Fibroblast of skin of right quadriceps (primary cell): ENCODE measurements at regions not wholly inside any gene's neighbourhood (a gene's known extent, or its start where the extent isn't known, plus 50 kb on each side); places are given as distances from the start of the nearest gene placed in this dataset.
"Not testable (repeated sequence)": the region's sequence is repeated elsewhere in the genome, so short reads cannot be mapped to it uniquely, and the experiment has no call there.

Source experiments
- DNase-seq: peaks from one replicate; pipeline ENCODE4 v3.0.0-alpha.2; 2013

DNA sequence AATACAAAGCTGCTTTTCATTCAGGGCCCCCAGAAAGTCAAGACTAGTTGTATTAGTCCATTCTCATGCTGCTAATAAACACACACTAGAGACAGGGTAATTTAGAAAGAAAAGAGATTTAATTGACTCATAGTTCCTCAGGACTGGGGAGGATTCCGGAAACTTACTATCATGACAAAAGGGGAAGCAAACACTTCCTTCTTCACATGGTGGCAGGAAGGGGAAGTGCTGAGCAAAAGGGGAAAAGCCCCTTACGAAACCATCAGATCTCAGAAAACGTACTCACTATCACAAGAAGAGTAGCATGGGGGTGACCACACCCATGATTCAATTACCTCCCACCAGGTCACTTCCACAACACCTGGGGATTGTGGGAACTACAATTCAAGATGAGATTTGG is 373.8 kb upstream of the FRG1 start:
- DNase-seq, result not testable (repeated sequence)

DNA sequence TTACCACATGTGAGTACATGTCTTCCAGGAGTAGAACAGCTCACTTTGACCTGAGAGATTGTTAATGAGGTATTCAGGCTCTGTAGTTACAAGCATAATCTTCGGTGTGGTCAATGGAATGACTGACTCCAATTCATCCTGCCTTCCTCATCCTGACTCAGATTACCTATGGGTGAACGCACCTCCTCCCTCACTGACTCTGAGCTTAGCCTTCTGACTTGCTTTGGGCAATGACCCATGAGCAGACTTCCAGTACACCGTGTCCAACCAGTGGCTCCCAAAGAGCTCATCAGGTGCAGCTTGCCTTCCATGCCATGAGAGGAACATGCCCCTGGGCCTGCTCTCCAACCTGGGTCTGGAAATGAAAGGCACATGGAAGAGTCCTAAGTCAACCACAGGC is 361.0 kb upstream of the FRG1 start:
- not testable (repeated sequence) for DNase-seq

DNA sequence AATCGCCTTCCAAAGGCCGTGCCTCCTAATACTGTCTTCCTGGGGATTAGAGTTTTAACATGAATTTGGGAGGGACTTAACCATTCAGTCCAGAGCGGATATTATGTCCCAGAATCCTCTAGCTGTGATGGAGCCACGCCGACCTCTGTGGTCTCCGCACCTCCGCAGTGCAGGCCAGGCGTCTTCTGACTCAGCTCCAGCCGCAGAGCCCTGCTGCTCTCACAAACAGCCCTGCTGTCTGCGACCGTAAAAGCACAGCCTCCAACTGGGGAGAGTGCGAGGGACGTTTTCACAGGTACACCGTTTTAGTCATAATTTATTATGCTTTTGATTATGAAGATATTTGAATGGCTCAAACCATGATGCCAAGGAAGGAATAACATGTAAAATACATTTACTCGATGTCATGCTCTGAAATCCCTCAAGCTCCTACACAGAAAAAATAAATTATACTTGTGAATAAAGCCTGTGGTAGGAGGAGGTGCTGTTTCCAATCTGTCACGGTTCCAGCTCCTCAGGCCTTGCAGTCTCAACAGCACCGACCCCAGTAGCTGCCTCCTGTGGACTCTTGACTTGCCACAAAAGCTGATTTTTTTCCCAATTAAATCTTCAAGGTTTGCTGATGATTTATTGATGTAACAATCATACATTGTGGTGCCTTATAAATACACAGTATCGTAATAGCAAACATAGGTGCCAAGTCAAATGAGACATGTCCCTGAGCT is 353.6 kb upstream of the FRG1 start:
- DNase-seq, result not testable (repeated sequence)

DNA sequence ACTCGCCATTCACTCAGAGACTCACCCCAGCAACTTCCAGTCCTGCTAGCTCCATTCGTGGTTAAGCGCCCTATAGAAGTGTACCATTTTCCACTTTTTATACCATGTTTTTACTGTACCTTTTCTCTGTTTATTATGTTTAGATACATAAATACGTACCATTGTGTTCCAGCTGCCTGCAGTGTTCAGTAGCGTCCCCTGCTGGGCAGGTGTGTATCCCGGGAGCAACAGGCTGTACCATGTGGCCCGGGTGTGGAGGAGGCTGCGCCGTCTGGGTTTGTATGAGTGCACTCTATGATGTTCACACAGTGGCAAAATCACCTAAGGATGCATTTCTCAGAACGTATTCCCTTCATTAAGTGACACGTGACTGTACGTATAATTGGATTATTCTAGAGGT is 351.5 kb upstream of the FRG1 start:
- DNase-seq, result not testable (repeated sequence)

DNA sequence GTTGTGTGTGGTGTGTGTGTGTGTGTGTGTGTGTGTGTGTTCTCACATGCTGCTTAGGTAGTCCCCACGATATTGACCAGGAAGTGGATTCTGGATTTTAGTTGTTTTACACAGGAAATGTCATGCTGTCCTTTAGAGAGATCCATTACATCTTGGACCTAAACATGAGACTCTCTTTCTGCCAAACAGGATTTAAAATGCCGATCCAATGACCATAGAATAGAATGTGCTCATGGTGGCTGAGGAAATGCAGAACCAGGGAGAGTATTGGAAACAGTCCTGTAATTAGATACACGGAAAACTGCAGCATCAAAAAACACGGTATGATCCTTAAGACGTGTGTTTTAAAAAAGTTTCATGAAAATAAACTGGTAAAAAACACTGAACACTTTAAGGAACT is 347.8 kb upstream of the FRG1 start:
- DNase-seq, result no peak

DNA sequence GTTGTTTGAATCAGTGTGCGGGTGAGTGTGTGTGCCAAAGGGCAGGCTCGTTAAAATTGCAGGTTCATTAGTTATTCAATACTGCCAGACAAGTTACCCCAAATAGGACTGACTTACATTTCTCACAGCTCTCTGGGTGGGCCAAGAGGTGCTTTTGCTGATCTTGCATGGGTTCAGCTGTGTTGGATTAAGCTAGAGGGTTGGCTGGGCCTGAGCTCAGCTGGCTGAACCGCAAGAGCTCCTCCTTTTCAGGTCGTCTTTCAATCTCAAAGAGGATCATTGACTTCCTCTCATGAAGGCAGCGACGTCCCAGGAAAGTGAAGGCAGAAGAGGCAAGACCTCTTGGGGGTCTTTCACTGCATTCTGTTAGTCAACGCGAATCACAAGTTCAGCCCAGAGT is 343.3 kb upstream of the FRG1 start:
- DNase-seq, result no peak

DNA sequence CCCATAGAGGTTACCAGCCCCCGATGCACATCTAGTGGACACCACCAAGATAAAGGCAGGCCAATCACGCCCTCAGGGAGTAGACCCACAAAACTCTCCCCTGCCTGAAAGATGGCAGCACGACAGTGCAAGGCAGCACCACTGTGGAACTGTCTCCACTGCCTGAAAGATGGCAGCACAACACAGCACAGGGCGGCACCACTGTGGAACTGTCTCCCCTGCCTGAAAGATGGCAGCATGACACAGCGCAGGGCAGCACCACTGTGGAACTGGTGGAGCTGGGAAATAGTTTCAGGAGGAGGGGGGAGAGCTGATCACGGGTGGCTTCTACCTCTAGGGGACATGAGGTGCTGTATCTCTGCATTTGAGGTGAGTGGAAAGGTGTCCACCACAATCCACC is 340.4 kb upstream of the FRG1 start:
- DNase-seq, result no peak

DNA sequence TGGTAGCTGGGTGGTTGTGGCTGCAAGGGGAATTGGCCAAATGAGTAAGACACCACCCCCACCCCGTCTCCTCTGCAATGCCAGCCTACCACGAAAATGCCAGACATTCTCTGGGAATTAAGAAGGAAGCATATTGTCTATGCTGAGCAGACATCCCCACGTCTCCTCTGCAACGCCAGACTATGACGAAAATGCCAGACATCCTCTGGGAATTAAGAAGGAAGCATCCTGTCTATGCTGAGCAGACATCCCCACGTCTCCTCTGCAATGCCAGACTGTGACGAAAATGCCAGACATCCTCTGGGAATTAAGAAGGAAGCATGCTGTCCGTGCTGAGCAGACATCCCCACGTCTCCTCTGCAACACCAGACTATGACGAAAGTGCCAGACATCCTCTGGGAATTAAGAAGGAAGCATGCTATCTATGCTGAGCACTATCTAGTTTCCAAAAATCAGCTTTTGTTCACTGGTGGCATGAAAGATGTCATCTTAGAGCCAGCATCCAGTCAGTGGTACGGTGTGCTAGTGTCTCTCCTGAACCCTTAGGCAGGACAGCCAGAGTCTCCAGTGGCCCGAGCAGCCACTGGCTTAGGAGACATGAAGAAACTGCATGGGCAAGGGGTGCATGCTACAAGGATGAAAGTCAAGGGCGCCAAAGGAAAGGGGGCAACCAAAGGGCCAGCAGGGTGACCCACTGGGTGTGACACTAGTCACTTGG is 339.8 kb upstream of the FRG1 start:
- peak; percentile 79 for DNase-seq

DNA sequence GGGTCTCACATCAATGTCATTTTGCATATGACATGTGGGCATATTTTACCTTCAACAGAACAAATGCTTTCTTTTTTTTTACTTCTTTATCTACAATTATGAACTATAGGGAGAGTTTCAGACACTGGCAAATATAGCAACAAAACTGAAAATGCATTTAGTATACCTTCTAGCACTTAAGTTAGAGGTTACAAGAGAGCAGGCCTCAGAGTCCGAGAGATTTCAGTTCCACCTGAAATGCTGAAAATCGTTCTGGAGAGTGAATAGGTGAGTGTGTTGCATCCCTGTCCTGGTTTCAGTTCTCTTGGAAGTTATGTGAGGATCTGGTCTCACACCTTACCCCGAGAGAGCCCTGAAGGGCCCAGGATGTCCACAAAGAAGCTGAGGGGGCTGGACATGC is 337.8 kb upstream of the FRG1 start:
- DNase-seq, result not testable (repeated sequence)

DNA sequence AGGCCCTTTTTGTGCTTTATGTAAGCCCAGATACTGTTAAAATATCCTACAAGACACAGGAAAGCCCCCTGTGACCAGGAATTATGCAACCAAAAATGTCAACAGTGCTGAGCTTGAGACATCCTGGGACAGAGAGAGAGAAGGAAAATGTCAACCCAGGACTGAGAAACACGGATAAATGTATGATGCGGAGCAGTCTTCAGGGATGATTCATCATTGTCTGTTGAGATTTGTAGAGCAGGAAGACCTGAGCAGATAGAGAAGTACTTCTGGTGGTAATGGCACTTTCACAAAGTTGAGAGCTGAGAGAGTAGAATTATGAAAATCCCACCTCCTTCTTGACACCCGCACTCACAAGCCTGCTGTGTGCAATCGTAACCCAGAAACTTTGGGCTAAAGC is 330.1 kb upstream of the FRG1 start:
- not testable (repeated sequence) for DNase-seq

DNA sequence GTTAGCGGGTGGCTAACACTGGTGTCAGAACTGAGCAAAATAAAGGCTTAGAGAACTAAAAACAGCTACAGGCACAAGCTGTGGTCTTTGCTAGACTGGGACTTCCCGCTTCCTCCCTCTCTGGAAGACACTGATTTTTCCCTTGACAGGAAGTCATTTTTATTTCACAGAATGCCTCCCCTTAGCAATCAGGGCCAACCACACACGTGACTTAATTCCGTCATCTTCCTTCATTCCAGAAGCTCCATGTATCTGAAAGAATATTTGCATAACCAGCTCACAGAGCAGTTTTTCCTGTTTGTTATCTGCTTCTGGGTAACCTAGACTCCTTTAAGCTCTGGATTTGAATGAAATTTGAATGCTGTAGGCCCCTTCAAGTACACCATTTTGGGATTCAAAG is 327.5 kb upstream of the FRG1 start:
- peak; percentile 23 for DNase-seq

DNA sequence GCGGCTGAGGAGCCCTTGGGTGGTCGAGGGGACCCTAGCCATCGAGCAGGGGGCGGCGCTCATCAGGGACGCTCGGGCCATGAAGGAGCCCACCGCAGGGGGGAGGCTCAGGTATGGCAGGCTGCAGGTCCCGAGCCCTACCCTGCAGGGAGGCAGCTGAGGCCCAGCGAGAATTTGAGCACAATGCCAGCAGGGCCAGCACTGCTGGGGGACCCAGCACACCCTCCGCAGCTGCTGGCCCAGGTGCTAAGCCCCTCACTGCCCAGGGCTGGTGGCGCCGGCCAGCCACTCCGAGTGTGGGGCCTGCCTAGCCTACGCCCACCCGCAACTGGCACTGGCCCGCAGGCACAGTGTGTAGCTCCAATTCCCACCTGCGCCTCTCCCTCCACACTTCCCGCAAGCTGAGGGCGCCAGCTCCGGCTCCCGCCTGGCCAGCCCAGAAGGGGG is 325.4 kb upstream of the FRG1 start:
- no peak for DNase-seq

DNA sequence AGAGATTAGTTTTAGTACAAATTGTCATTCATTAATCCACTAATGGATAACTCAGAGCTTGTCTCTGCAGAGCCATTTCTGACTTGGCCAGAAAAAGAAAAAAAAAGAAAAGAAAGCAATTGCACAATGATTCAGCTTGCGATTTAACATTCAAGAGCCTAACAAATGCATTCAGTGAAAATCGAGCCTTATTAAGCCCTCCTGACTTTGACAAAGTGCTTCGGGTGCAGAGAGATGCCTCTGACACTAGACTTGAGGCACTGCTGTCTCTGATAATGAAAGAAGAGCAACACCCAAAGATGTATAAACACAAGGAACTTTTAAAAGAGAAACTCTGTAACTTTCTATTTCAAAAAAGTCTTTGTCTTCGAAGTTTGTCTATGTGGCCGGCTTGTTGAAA is 322.9 kb upstream of the FRG1 start:
- not testable (repeated sequence) for DNase-seq

DNA sequence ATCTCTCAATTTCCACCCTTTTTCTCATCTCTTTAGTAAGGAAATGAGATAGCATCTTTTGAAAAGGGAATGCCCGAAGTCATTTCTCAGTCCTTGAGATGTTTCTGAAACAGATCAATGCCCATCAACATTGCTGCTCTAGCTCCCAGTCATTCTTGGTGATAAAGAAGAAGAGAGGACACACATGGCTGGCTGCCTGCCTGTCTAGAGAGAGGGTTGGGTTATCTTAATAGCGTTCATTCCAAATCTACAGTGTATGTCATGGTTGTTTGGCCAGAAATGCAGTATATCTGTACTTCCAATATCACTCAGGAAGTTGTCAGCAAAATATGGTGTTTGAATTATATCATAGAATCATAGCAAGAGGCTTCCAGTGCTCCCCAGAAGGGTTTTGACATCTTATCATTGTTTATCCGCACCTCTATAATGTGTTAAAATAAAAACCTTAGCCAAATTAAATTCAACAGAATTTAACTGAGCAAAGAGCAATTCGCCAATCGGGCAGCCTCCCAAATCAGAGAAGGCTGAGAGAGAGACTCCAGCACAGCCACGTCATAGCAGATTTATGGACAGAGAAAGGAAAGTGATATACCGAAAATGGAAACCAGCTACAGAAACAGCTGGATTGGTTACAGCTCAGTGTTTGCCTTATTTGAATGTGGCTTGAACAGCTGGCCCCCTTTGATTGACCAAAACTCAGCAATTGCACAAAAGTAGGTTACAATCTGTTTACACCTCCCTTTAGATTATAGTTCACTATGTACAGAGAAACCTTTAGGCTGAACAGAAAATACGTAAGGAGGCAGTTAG is 321.0 kb upstream of the FRG1 start:
- not testable (repeated sequence) for DNase-seq

DNA sequence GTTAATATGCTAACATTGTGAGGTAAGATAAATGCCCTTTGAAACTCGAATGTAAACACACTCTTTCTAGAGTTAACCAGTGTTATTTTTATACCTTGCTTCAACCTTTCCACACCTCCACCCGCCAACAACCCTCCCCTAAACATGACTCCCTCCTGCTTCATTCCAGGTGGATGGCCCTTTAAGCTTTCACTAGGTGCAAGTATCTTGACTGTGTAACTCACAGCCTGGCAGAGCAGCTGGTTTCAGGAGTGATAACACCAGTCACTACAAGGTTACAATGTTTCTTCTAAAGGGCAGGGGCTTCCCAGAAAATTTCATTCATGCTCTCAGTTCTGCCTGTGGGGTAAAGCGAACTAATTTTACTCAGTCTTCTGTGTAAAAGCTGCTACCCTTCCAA is 318.1 kb upstream of the FRG1 start:
- not testable (repeated sequence) for DNase-seq

DNA sequence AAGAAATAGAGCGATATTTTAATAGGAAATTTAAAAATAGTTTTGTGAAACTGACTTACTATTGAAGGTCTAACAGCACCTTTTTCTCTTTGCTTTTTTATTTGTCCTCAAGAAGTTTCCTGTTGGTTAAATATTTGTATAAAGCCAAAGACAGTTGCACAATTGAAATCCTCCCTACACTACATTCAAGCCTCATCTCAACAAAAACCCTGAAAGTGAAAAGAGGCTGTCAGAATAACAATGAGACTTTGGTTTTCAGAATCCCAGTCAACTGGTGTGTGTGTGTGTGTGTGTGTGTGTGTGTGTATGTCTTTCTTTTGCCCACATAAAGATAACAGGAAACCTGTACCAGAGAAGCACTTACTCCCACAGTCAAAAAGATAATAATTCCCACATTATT is 313.6 kb upstream of the FRG1 start:
- DNase-seq, result not testable (repeated sequence)

DNA sequence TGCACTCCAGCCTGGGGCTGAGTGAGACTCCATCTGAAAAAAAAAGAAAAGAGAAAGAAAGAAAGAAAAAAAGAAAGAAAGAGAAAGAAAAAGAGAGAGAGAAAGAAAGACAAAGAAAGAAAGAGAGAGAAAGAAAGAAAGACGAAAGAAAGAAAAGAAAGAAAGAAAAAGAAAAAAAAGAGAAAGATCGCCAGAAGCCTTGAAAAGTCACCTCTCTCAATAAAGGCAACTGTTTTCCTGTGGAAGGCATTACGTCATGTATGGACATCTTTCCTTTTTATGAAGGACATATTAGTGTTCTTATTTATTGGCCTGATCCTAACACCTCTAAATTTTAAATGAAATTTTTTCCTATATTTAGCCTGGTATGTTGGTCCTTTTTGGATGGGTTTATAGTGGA is 310.9 kb upstream of the FRG1 start:
- DNase-seq, result not testable (repeated sequence)

DNA sequence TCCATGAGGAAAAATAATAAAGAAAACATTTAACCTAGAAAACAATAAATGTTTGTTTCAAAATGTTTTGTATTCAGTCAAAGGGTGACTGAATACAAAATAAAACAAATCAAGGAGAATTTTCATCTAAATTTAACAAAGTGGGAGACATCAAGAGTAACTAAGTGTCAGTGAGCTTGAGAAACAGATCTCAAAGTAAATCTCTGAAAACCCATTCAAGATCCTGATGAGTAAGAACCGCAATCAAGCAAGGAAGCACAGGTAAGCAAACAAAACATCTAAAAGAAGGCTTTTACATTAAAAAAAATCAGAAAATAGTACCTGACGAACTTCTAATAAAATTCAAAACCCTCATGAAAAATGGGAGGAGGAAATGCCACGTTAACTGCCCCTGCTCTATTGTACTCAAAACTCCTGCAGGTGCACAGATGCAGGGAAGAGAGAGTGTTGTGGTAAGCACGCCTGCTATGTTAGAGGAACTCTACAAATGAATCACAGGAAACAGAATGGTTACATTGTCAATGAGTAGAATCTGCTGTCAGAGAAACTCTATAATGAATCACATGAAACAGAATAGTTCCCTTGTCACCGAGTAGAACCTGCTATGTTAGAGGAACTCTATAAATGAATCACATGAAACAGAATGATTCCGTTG is 309.6 kb upstream of the FRG1 start:
- not testable (repeated sequence) for DNase-seq

DNA sequence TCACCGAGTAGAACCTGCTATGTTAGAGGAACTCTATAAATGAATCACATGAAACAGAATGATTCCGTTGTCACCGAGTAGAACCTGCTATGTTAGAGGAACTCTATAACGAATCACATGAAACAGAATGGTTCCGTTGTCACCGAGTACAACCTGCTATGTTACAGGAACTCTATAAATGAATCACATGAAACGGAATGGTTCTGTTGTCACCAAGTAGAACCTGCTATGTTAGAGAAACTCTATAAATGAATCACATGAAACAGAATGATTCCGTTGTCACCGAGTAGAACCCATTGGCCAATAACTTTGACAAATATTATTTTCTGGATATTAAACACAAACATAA is 309.1 kb upstream of the FRG1 start:
- not testable (repeated sequence) for DNase-seq

DNA sequence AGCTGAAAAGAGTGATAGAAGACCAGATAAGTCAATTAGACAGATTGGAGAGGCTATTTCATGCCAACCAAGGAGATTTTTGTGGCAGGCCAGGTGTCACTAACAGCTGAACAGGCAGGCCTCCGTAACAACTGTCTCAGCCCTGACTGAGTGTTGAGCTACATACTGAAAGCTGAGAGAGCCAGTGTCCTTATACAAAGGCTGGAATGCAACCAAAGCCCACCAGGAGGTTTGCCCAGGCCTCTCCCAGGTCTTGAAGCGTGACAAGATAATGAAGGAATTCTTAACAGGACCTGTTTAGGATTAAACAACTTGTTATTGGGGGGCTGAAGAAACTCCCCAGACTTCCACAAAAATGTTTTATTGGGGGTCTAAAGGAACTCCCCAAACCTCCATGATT is 290.2 kb upstream of the FRG1 start:
- DNase-seq, result not testable (repeated sequence)

DNA sequence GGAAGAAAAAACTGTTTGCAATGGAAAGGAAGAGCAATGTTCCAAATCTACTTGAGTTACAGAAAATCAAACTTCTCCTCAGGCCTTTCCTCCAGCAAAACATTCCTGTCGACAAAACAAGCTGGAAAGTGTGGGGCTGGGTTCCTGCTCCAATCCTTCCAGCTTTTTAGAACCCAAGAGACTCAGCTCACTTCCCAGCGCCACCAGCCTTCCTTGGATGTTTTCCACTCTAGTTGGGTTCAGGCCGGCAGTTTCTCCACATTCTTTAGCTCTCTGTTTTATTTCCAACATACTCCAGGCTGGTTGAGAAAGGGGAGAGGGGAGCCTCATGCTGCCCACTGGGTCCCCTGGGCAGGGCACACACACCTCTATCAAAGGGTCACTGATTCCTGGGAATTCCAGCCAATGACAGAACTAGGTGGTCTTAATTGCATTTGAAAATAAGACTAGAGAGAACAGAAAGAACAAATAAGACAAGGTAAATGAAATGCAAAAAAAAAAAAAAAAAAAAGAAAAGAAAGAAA is 287.5 kb upstream of the FRG1 start:
- DNase-seq, result not testable (repeated sequence)

DNA sequence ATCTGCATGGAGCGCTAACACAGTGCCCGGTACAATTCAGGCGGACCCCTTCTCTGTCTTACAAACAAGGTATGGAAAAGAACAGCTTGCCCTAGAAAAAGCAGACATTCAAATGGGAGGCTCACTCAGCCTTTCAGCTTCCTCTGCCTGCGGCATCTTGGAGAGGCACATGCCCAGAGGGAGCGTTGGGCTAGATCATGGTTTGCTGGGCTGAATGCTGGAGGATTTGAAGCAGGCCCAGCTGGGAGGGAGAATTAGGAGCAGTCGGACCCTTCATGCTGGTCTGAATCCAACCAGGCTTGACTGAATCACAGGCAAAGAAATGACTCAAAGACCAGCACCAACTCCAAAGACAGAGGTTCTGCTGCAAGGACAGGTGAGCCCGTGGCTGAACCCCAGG is 286.7 kb upstream of the FRG1 start:
- not testable (repeated sequence) for DNase-seq

DNA sequence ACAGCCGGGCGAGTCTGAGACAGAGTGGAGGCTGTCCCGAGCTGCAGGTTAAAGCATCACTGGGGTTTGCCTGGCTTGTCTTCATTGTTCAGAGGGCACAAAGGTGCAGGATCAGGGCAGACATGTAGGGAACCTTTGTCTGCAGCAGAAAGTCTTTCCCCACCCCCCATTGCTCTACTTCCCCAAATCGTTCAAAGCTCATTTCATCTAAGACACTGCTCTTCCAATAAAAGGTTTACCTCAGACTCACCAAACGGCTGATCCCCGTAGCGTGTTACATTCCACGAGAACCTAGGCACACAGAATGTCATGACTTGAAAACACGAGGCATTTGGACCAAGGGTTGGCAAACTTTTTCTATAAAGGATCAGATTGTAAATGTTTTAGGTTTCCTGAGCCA is 286.3 kb upstream of the FRG1 start:
- not testable (repeated sequence) for DNase-seq
